ENCODE measurements at regions not wholly inside any gene's neighbourhood (a gene's known extent, or its start where the extent isn't known, plus 50 kb on each side); places are given as distances from the start of the nearest gene placed in this dataset.

GRCh38 chr4:96844858-96845490 is 1005.1 kb downstream of the PDHA2 start:
- H3K9me2 ChIP-seq (replicated peaks; ENCODE audit: control insufficient read depth, low read length) = no peaks in the 10 kb centered on the region
- TF ChIP-seq CTCF (IDR thresholded peaks at IDR 0.05; ENCODE audit: low read depth, low read length, poor library complexity, severe bottlenecking) = no peak

GRCh38 chr4:96845819-96846218 is 1005.9 kb downstream of the PDHA2 start:
- no peak for TF ChIP-seq EZH2phosphoT487 (IDR thresholded peaks at IDR 0.05; ENCODE audit: borderline replicate concordance, low read length)
- no peak for TF ChIP-seq CTCF (IDR thresholded peaks at IDR 0.05; ENCODE audit: low read depth, low read length, poor library complexity, severe bottlenecking)
- no peaks in the 10 kb centered on the region for H3K79me2 ChIP-seq (ENCODE audit: control insufficient read depth, low read length)
- no peaks in the 10 kb centered on the region for H3K4me1 ChIP-seq (ENCODE audit: control insufficient read depth, low read length)
- H3K4me2 ChIP-seq (ENCODE audit: low read length) = no peak overlapping the region
- H3K4me3 ChIP-seq (ENCODE audit: low read length) = no peak overlapping the region
- no peaks in the 10 kb centered on the region for H3F3A ChIP-seq (ENCODE audit: control insufficient read depth, insufficient read depth)
- H3K9me2 ChIP-seq (replicated peaks; ENCODE audit: control insufficient read depth, low read length) = no peaks in the 10 kb centered on the region
- no peaks in the 10 kb centered on the region for H3K36me3 ChIP-seq (ENCODE audit: control insufficient read depth, low read length)
- no peak overlapping the region for H3K27ac ChIP-seq (ENCODE audit: low read depth, low read length)
- H3K27me3 ChIP-seq (ENCODE audit: control insufficient read depth, low read length) = no peaks in the 10 kb centered on the region
- H4K20me1 ChIP-seq (ENCODE audit: control insufficient read depth, insufficient read depth, low read depth, low read length) = no peaks in the 10 kb centered on the region
- no peaks in the 10 kb centered on the region for H3K9me3 ChIP-seq (ENCODE audit: control insufficient read depth, insufficient read depth, low read length)

More at GRCh38 chr4:96844858-96845490, 1005.1 kb downstream of the PDHA2 start:
- H3K4me1 ChIP-seq (ENCODE audit: control insufficient read depth, low read length) = no peaks in the 10 kb centered on the region
- H4K20me1 ChIP-seq (ENCODE audit: control insufficient read depth, insufficient read depth, low read depth, low read length) = no peaks in the 10 kb centered on the region
- no peaks in the 10 kb centered on the region for H3K36me3 ChIP-seq (ENCODE audit: control insufficient read depth, low read length)
- no peak overlapping the region for H3K27ac ChIP-seq (ENCODE audit: low read depth, low read length)
- no peak overlapping the region for H3K4me3 ChIP-seq (ENCODE audit: low read length)
- H3K9me3 ChIP-seq (ENCODE audit: control insufficient read depth, insufficient read depth, low read length) = no peaks in the 10 kb centered on the region
- H3K79me2 ChIP-seq (ENCODE audit: control insufficient read depth, low read length) = no peaks in the 10 kb centered on the region
- H3K27me3 ChIP-seq (ENCODE audit: control insufficient read depth, low read length) = no peaks in the 10 kb centered on the region
- H3K4me2 ChIP-seq (ENCODE audit: low read length) = no peak overlapping the region
- no peaks in the 10 kb centered on the region for H3F3A ChIP-seq (ENCODE audit: control insufficient read depth, insufficient read depth)

- no peak overlapping the region for H3K27ac ChIP-seq (ENCODE audit: low read depth, low read length)
- H3K4me1 ChIP-seq (ENCODE audit: control insufficient read depth, low read length) = no peaks in the 10 kb centered on the region
- H3K36me3 ChIP-seq (ENCODE audit: control insufficient read depth, low read length) = no peaks in the 10 kb centered on the region
- no peaks in the 10 kb centered on the region for H3K9me3 ChIP-seq (ENCODE audit: control insufficient read depth, insufficient read depth, low read length)
- H3K27me3 ChIP-seq (ENCODE audit: control insufficient read depth, low read length) = no peaks in the 10 kb centered on the region
- H3K4me2 ChIP-seq (ENCODE audit: low read length) = no peak overlapping the region
- TF ChIP-seq EZH2phosphoT487 (IDR thresholded peaks at IDR 0.05; ENCODE audit: borderline replicate concordance, low read length) (no peak), CTCF (IDR thresholded peaks at IDR 0.05; ENCODE audit: low read depth, low read length, poor library complexity, severe bottlenecking) (no peak)
- H4K20me1 ChIP-seq (ENCODE audit: control insufficient read depth, insufficient read depth, low read depth, low read length) = no peaks in the 10 kb centered on the region
- no peaks in the 10 kb centered on the region for H3K9me2 ChIP-seq (replicated peaks; ENCODE audit: control insufficient read depth, low read length)
- H3F3A ChIP-seq (ENCODE audit: control insufficient read depth, insufficient read depth) = no peaks in the 10 kb centered on the region
- no peak overlapping the region for H3K4me3 ChIP-seq (ENCODE audit: low read length)
- no peaks in the 10 kb centered on the region for H3K79me2 ChIP-seq (ENCODE audit: control insufficient read depth, low read length)
Measured at GRCh38 chr4:96874657-96875056, 1034.8 kb downstream of the PDHA2 start.

Data from DOHH2 (cell line).